MV-4-11 (cell line): ENCODE measurements at regions not wholly inside any gene's neighbourhood (a gene's known extent, or its start where the extent isn't known, plus 50 kb on each side); places are given as distances from the start of the nearest gene placed in this dataset.
"Not testable (repeated sequence)": the region's sequence is repeated elsewhere in the genome, so short reads cannot be mapped to it uniquely, and the experiment has no call there.

ENCODE experiments used
- DNase-seq: peaks from one replicate; lab custom pipeline; 2025; lab: John Stamatoyannopoulos, UW

DNA sequence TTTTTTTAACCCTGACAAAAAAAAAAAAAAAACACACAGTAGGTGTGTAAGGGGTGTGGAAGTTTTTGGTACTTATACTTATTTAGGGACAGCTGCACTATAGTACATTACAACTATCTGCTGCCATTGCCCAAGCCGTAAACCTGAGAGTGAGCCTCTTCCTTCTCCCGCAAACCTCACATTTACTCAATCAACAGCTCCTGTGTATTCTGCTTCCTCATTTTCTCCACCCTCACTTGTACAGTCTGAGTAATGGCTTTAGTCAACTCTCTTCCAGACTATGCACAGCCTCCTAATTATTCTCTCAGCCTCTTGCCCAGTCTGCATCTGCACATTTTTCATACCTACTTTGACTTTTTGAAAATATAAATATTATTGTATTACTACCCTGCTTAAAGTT lies 362.0 kb downstream of the ADAM29 start:
- DNase-seq = peak; percentile 55

DNA sequence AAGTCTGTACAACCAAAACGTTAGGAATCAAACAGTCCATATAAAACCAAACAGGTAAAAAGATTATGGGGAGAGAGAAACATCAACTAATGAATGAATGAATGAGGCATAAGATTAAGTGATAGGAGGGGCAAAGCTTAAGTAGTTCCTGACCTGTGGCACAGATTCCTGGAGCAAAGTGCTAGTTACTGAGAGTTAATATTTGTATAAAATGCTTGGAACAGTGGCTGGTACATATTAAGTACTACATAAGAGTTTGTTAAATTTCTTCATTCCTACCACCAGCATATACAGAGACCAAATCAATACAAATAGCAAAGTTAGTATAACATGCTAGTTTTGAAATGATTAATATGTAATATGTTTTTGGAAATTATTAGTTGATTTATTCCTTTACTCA lies 363.7 kb downstream of the ADAM29 start:
- no peak for DNase-seq

- DNase-seq = no peak
Observed at GRCh38 chr4:175282407-175282806, 364.2 kb downstream of the ADAM29 start.

DNA sequence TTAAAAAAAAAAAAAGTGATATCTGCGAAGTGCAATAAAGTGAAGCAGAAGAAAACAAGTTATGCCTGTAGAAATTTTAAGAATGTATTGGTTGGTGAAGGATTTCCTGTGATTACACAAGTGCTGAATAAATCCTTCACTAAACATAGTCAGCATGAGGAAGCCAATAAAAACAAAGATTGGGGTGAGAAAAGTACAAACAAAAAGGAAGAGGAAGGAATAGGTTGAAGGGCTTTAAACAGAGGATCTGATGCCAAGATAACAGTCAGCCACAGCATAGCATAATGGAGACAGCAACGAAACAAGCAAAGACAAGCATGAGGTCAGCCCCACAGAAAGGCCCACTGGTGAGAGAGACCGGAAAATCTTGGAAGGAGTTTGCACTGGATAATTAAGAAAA lies 372.2 kb downstream of the ADAM29 start:
- DNase-seq = no peak

- DNase-seq = no peak
Observed at GRCh38 chr4:175297965-175298565, 379.9 kb downstream of the ADAM29 start.

- DNase-seq = no peak
Observed at GRCh38 chr4:175306436-175306835, 388.3 kb downstream of the ADAM29 start.

DNA sequence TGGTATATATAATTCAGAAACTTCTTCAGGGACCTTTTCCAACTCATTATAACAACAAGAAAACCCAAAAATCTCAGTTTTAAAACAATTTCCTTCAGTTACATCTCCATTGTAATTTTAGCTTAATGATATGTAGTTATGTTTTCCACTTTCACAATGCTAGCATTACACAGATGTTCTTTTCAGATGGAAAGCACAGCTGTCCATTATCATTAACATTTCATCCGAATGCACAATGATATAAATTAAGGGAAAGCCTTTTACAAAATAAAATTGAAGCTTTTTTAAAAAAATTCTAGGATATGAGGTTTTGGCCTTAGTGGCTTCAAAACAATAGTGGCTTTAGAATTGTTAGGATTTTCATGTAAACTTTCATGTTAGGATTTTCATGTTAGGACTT lies 389.2 kb downstream of the ADAM29 start:
- no peak for DNase-seq

- DNase-seq = no peak
Observed at GRCh38 chr4:175308236-175308635, 390.1 kb downstream of the ADAM29 start.

GRCh38 chr4:175309041-175309440 lies 390.9 kb downstream of the ADAM29 start:
- DNase-seq = no peak

DNA sequence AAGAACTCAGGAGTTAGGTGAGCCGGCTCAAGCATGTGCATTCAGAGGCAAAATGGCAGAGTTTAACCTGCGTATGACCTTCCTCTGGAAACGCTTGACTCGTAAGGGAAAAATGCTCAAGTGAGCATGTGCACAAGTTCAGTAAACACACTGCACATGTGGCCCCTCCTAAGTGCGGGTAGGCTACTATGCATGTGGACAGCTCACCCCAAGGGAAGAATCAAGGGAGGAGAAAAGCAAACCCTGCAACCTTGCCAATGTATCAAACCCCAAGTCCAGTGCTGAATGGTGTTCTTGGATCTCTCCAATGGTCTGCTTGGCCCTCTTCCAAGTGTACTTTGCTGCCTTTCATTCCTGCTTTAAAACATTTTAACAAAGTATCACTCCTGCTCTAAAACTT lies 407.1 kb downstream of the ADAM29 start:
- DNase-seq = no peak

GRCh38 chr4:175326796-175327195 lies 408.6 kb downstream of the ADAM29 start:
- no peak for DNase-seq

DNA sequence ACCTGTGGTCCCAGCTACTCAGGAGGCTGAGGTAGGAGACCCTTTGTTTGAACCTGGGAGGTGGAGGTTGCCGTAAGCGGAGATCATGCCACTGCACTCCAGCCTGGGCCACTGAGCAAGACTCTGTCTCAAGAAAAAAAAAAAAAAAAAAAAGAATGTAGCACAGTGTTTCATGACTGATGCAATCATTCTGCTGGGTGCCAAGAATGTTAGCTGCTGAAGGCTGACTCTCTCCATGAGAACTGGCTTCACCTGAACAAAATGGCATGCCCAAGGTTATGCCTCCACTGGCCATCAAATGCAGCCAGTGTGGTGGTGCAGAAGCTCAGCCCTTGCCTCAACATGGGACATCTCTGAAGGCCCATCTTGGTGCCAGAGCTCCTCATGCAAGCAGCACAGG lies 412.1 kb downstream of the ADAM29 start:
- DNase-seq = no peak

- DNase-seq = no peak
Observed at GRCh38 chr4:175330652-175331051, 412.5 kb downstream of the ADAM29 start.

DNA sequence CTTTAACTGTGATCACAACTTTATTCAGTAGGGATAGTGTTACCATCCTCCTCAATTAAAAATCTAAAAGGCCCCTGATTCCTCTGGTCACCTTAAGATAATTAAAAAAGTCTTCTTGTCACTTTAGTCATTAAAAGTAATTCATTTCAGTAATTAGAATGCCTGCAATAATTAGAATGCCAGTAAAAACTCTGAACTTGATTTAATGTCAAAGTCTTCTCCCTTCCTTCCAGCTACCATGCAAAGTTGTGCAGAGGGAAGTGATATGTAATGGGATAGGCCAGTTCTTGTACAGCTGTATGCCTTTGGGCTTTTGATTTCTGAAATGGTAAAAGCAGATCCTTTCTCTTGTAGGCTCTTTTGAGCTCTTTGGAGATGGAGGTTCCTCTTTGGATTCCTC lies 417.2 kb downstream of the ADAM29 start:
- DNase-seq = no peak

DNA sequence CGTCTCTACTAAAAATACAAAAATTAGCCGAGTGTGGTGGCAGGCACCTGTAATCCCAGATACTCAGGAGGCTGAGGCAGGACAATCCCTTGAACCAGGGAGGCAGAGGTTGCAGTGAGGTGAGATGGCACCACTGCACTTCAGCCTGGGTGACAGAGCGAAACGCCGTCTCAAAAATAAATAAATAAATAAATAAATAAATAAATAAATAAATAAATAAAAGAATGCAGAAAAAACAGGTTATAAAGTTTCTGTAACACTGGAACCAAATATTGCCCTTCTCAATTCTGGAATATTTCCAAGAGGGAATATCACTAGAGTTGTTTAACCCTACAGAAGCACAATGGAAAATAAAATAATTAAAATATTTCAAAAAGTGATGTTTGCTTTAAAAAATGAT lies 418.4 kb downstream of the ADAM29 start:
- DNase-seq = not testable (repeated sequence)

DNA sequence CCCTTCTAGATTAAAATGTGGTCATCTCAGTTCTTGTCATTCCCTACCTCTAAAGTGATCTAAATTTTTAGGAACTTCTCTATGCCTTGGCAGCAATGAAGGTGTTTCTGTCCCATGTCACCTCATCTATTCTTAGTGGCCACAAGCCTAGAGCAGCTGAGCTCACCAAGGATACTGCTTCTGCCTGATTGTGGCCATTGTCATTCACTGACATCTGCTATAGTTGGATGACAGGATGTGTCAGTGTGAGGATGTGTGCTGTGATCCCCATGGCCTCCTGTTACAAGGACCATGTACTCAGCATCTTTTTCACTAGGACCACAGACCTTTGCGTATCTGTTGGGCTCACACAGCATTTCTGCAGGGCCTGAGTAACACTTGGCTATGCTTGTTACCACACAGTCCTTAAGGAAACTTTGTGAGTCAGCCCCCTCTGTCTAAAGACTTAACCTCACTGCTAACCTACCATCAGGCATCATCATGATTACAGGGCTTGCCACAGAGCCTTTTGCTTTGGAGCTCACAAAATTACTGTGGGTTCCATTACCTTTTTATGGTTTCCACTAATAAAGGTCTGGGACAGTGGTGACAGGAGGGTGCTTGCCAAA lies 421.0 kb downstream of the ADAM29 start:
- DNase-seq = no peak

GRCh38 chr4:175341203-175341755 lies 423.1 kb downstream of the ADAM29 start:
- DNase-seq = no peak

GRCh38 chr4:175346376-175346775 lies 428.2 kb downstream of the ADAM29 start:
- no peak for DNase-seq

DNA sequence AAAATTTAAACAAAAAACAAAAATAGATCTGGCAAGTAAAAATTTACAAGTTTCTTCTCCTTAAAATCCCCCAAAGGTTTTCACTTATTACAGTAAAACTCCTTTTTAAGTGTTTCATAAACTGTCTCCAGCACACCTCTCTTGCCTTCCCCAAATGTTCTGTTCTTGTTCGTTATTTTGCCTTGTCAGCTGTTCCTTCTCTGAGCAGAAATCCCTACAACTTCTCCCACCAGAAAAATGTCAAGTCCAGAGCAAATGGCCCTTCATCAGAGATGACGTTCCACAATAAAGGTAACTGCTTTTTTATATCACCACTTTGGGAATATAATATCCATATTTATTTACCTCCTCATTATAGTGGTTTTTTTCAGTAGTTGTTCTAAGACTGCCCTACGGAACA lies 432.1 kb downstream of the ADAM29 start:
- DNase-seq = no peak

DNA sequence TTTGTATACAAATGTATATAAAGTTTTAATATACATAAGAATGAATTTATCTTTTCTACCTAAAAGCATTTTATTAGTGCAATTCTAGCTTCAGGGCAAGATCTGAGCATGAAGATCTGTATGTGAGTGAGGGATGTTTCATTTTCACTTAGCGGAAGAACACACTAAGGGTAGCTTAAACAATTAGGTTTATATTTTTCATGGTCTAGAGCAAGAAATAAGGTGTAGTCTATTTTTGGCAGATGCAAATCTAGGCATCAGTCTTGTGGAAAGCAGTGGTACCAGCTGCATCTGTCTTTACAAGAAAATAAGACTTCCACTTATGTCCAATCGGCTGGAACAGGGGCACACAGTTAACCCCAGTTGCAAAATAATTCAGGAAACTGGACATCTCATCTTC lies 433.3 kb downstream of the ADAM29 start:
- no peak for DNase-seq

DNA sequence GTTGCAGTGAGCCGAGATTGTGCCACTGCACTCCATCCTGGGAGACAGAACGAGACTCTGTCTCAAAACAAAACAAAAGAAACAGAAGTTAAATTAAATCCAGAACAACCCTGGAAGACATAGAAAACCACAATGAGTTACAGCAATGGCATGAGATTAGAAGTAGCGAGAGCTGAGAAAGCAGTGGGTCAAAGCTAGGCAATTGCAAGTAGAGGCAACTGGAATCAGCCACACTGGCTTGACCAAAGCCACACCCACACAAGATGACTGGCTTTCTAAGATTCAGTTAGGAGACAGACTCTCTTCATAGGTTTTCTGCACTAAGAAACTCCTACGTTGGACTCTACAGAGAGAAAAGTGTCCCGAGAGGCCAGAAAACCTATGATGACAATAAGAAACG lies 443.0 kb downstream of the GPM6A start:
- DNase-seq = no peak

DNA sequence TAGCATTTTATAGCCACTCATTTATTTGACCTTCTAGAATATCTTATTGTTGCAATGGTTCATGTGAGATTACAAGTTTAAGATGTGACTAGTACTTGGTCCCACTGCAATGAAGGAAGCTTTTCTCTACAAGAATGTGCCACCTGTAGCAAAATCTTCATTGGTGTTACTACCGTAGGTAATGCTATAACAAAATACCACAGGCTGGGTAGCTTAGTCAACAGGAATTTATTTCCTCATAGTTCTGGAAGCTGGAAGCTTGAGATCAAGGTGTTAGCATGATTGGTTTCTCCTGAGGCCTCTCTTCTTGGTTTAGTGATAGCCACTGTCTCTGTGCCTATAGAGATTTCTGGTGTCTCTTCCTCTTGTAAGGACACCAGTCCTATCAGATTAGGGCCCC lies 441.0 kb downstream of the GPM6A start:
- DNase-seq = no peak

GRCh38 chr4:175373031-175373430 lies 439.0 kb downstream of the GPM6A start:
- no peak for DNase-seq

DNA sequence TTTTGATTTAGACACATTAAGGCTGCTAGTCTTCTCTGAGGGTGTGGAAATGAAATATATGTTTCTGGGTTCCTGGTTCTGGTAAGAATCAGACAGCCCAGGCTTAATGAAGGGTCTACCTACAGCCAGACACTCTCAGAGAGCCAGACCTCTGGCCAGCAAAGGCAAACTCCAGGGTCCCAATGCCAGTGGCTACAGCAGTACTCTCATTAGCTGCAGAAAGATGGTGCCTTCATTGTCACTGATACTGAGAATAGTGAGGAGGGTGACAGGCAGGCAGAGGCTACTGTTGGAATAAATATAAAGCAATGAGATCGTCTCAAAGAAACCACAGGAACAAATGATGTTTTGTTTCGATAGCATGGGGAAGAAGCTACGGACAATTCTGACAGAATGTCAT lies 437.6 kb downstream of the GPM6A start:
- DNase-seq = no peak
